Stomach (tissue), 8 donors: ENCODE measurements at regions not wholly inside any gene's neighbourhood (a gene's known extent, or its start where the extent isn't known, plus 50 kb on each side); places are given as distances from the start of the nearest gene placed in this dataset.
"Not testable (repeated sequence)": the region's sequence is repeated elsewhere in the genome, so short reads cannot be mapped to it uniquely, and the experiment has no call there.

Experiments
- DNase-seq, 2 donors: peaks; one replicate each; pipeline versions ENCODE4 v3.0.0 to v3.0.0-alpha.2; 2013 to 2019
- H3K27ac ChIP-seq, 5 donors: fragments of 200-600 bp in 4 of 5; sonication (generic) in 4 of 5; one replicate each; pipeline ENCODE4 v1.5.1; 2013 to 2019; ENCODE audit warnings: mild to moderate bottlenecking in 1 of 5, moderate library complexity in 1 of 5
- H3K27me3 ChIP-seq, 3 donors: fragments of 200-600 bp; sonication (generic); one replicate each; pipeline ENCODE4 v1.5.1; 2017 to 2019; ENCODE audit warnings: mixed run types in 1 of 3
- H3K36me3 ChIP-seq, 4 donors: fragments of 200-600 bp; sonication (generic); 1 replicate in 3 of 4; 2 replicates in 1 of 4; pipeline ENCODE4 v1.5.1; 2016 to 2019
- H3K4me1 ChIP-seq, 4 donors: fragments of 200-600 bp; sonication (generic); one replicate each; pipeline ENCODE4 v1.5.1; 2016 to 2019
- H3K4me3 ChIP-seq, 4 donors: fragments of 200-600 bp; sonication (generic) in 3 of 4; one replicate each; pipeline ENCODE4 v1.5.1; 2016 to 2019; ENCODE audit warnings: mild to moderate bottlenecking in 1 of 4
- H3K9me3 ChIP-seq, 4 donors: fragments of 200-600 bp; sonication (generic); one replicate each; pipeline ENCODE4 v1.5.1; 2016 to 2019
- EP300 ChIP-seq: sonication (generic); formaldehyde crosslinking; IDR thresholded peaks from one replicate; pipeline ENCODE4 v1.6.1; 2017; ENCODE audit warnings: antibody characterized with exemption
- POLR2A ChIP-seq, 4 donors: fragments of 450-650 bp; IDR thresholded peaks; one replicate each; pipeline ENCODE4 v1.6.1; 2016; ENCODE audit warnings: antibody characterized with exemption in 4 of 4, control low read depth in 2 of 4, mild to moderate bottlenecking in 1 of 4, moderate library complexity in 1 of 4
- POLR2AphosphoS5 ChIP-seq, 3 donors: sonication (generic); formaldehyde crosslinking; IDR thresholded peaks; one replicate each; pipeline ENCODE4 v1.6.1; 2016; ENCODE audit warnings: antibody characterized with exemption in 3 of 3
- WGBS, 5 donors: extraction: QIAGEN DNeasy Blood & Tissue Kit in 3 of 5; methylation state at CpG; one replicate each; pipeline versions ENCODE4 v1.1.5 to v1.1.7; 2013 to 2018; 5-methylcytosine and 5-hydroxymethylcytosine counted together
- intact Hi-C: fragments of 100-400 bp; cut with DNase I; formaldehyde crosslinking; loops from one replicate; pipeline ENCODE4 v1.15.1; 2023; ENCODE audit warnings: low total_unique reads
- TF ChIP-seq, protein P1 (sequence below), 7 experiments: fragments of 450-650 bp in 4 of 7; fragments of 200-600 bp in 3 of 7; sonication (generic) in 3 of 7; IDR thresholded peaks; one replicate each; pipeline ENCODE4 v1.5.1; 2016 to 2019; ENCODE audit warnings: antibody characterized with exemption in 7 of 7, control low read depth in 2 of 7, mild to moderate bottlenecking in 1 of 7
- donor health status: healthy with polysubstance abuse.
- donor health status: Bipolar disorder and iron deficiency.
- donor health status: healthy.

DNA sequence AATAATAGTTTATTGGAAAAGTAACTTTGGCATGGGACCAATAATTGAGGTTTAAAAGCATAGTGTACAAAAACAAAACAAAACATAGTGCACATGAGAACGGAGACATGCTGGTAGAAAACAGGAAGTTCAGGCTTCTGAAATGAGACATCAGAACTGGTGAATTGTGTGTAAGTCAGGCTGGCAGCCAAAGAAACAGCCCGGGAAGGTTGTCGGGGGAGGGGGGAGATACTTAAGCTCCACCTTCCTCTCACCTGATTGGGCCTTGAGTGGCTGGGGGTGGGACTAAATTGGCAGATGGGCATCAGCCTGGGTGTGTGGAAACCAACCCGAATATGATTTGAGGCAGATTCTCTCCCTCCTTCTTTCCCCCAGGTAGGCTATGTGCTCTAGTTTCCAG is 256.3 kb downstream of the SMARCA2 start:
- no peak overlapping the region for H3K27ac ChIP-seq
- TF ChIP-seq EP300: no peak
- TF ChIP-seq POLR2AphosphoS5 (IDR thresholded peaks at IDR 0.05): no peak
- intact Hi-C loops: no loop called here
- peaks cover 0 to 11% (median 2%) of the 10 kb centered on the region in 4 donors for H3K4me1 ChIP-seq
- 29 to 53% (median 50%) methylated on average over 4 of the region's 4 CpGs for WGBS, 5 donors
- H3K9me3 ChIP-seq: no peaks in the 10 kb centered on the region
- DNase-seq: no peak
- H3K4me3 ChIP-seq: no peak overlapping the region
- no peaks in the 10 kb centered on the region for H3K27me3 ChIP-seq
- H3K36me3 ChIP-seq: no peaks in the 10 kb centered on the region

- no peak for DNase-seq
- TF ChIP-seq POLR2A (IDR thresholded peaks at IDR 0.05) (no peak), EP300 (no peak), POLR2AphosphoS5 (IDR thresholded peaks at IDR 0.05) (no peak)
- TF ChIP-seq, protein P1, sequence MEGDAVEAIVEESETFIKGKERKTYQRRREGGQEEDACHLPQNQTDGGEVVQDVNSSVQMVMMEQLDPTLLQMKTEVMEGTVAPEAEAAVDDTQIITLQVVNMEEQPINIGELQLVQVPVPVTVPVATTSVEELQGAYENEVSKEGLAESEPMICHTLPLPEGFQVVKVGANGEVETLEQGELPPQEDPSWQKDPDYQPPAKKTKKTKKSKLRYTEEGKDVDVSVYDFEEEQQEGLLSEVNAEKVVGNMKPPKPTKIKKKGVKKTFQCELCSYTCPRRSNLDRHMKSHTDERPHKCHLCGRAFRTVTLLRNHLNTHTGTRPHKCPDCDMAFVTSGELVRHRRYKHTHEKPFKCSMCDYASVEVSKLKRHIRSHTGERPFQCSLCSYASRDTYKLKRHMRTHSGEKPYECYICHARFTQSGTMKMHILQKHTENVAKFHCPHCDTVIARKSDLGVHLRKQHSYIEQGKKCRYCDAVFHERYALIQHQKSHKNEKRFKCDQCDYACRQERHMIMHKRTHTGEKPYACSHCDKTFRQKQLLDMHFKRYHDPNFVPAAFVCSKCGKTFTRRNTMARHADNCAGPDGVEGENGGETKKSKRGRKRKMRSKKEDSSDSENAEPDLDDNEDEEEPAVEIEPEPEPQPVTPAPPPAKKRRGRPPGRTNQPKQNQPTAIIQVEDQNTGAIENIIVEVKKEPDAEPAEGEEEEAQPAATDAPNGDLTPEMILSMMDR (IDR thresholded peaks at IDR 0.05): no peak
- 85 to 96% (median 88%) methylated on average over 4 of the region's 4 CpGs for WGBS, 5 donors
- intact Hi-C loops: loop anchor here (5.0 kb wide), 1 partner anchor 1538 kb away; no protein-coding TSS in a partner anchor
- no peak overlapping the region for H3K27ac ChIP-seq
- H3K36me3 ChIP-seq: no peaks in the 10 kb centered on the region
- no peaks in the 10 kb centered on the region for H3K4me1 ChIP-seq
- no peak overlapping the region for H3K4me3 ChIP-seq
- H3K27me3 ChIP-seq: no peaks in the 10 kb centered on the region
- no peaks in the 10 kb centered on the region for H3K9me3 ChIP-seq
Observed at GRCh38 chr9:2274762-2275161, 259.6 kb downstream of the SMARCA2 start.

DNA sequence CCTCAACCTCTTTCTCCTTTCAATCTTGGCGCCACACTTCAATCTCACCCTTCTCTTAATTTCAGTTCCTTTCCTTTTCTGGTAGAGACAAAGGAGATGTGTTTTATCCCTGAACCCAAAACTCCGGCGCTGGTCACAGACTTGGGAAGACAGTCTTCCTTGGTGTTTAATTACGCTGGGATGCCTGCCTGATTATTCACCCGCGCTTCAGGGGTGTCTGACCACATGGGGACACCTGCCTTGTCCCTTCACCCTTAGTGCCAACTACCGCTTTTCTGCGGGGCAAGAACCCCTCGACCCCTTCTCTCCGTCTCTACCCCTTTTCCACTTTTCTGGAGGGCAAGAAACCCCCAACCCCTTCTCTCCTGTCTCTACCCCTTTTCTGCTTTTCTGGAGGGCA is 261.1 kb downstream of the SMARCA2 start:
- 94 to 98% (median 96%) methylated on average over 10 of the region's 10 CpGs for WGBS, 5 donors
- intact Hi-C loops: loop anchor here (5.0 kb wide), 1 partner anchor 1536 kb away; no protein-coding TSS in a partner anchor
- Histone ChIP-seq H3K27me3 (no peaks in the 10 kb centered on the region), H3K9me3 (no peaks in the 10 kb centered on the region), H3K4me3 (no peak overlapping the region), H3K27ac (no peak overlapping the region), H3K36me3 (no peaks in the 10 kb centered on the region), H3K4me1 (no peaks in the 10 kb centered on the region)
- DNase-seq: no peak
- TF ChIP-seq EP300 (no peak), POLR2A (IDR thresholded peaks at IDR 0.05) (no peak), POLR2AphosphoS5 (IDR thresholded peaks at IDR 0.05) (no peak)
- TF ChIP-seq, protein P1 (IDR thresholded peaks at IDR 0.05): no peak

DNA sequence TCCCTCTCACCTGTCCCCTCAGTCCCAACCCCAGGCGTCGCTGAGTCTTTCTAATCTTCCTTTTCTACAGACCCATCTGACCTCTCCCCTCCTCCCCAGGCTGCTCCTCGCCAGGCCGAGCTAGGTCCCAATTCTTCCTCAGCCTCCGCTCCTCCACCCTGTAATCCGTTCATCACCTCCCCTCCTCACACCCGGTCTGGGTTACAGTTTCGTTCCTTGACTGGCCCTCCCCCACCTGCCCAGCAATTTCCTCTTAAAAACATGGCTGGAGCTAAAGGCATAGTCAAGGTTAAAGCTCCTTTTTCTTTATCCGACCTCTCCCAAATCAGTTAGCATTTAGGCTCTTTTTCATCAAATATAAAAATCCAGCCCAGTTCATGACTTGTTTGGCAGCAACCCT is 262.0 kb downstream of the SMARCA2 start:
- not testable (repeated sequence) for H3K4me3 ChIP-seq, H3K9me3 ChIP-seq, H3K4me1 ChIP-seq, H3K27me3 ChIP-seq, H3K36me3 ChIP-seq, DNase-seq, H3K27ac ChIP-seq
- intact Hi-C loops: loop anchor here (5.0 kb wide), 1 partner anchor 1535 kb away; no protein-coding TSS in a partner anchor
- WGBS, 5 donors: 84 to 89% (median 88%) methylated on average over 7 to 9 of the region's 9 CpGs

- not testable (repeated sequence) for H3K4me3 ChIP-seq, H3K27ac ChIP-seq, H3K9me3 ChIP-seq, H3K27me3 ChIP-seq, H3K4me1 ChIP-seq, DNase-seq, H3K36me3 ChIP-seq
- intact Hi-C loops: loop anchor here (5.0 kb wide), 1 partner anchor 1535 kb away; no protein-coding TSS in a partner anchor
- WGBS, 5 donors: 91 to 97% (median 93%) methylated on average over 12 of the region's 12 CpGs
Observed at GRCh38 chr9:2277644-2278043, 262.5 kb downstream of the SMARCA2 start.

DNA sequence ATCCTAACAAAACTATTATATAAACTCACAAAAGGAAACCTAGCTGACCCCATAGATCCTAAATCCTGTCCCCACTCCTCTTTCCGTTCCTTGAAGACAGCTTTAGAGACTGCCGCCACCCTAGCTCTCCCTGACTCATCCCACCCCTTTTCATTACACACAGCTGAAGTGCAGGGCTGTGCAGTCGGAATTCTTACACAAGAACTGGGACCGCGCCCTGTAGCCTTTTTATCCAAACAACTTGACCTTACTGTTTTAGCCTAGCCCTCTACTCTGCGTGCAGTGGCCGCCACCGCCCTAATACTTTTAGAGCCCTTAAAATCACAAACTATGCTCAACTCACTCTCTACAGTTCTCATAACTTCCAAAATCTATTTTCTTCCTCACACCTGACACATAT is 264.0 kb downstream of the SMARCA2 start:
- intact Hi-C loops: loop anchor here (5.0 kb wide), 1 partner anchor 1533 kb away; no protein-coding TSS in a partner anchor
- H3K27me3 ChIP-seq, H3K4me1 ChIP-seq, DNase-seq, H3K36me3 ChIP-seq, H3K9me3 ChIP-seq, H3K27ac ChIP-seq, H3K4me3 ChIP-seq: not testable (repeated sequence)
- 71 to 85% (median 75%) methylated on average over 8 of the region's 8 CpGs for WGBS, 5 donors
